NCI-H2029 treated with DMSO at 0.1 percent for 48 hours (cell line): ENCODE measurements at regions not wholly inside any gene's neighbourhood (a gene's known extent, or its start where the extent isn't known, plus 50 kb on each side); places are given as distances from the start of the nearest gene placed in this dataset.
A peak's percentile ranks its signal among the peaks of the same experiment; 100 is the strongest.
"Not testable (repeated sequence)": the region's sequence is repeated elsewhere in the genome, so short reads cannot be mapped to it uniquely, and the experiment has no call there.

Experiments used
- DNase-seq: peaks from one replicate; lab custom pipeline; 2025; lab: John Stamatoyannopoulos, UW

- DNase-seq = no peak
Observed at GRCh38 chr3:5035113-5035512, 55.9 kb downstream of the BHLHE40 start.

DNA sequence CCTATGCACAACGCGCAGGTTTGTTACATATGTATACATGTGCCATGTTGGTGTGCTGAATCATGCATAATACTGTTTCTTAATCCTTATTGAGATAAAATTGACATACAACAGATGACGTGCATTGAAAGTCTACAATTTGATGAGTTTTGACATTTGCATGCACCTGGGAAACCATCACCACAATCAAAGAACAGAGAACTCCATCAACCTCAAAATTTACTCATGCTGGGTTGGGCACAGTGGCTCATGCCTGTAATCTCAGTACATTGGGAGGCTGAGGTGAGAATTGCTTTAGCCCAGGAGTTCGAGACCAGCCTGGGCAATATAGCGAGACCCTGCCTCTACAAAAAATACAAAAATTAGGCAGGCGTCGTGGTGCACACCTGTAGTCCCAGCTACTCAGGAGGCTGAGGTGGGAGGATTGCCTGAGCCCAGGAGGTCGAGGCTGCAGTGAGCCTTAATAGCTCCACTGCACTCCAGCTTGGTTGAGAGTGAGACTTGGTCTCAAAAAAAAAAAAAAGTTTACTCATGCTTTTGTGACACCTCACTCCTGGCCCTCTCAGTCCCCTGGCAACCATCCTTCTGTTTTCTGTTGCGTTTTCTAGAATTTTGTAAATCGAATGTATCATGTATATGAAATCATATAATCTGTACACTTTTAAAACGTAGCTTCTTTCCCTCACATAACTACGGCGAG is 56.6 kb downstream of the BHLHE40 start:
- DNase-seq = no peak

- no peak for DNase-seq
Observed at GRCh38 chr3:5036392-5036766, 57.1 kb downstream of the BHLHE40 start.

GRCh38 chr3:5036858-5037257 is 57.6 kb downstream of the BHLHE40 start:
- DNase-seq = no peak

DNA sequence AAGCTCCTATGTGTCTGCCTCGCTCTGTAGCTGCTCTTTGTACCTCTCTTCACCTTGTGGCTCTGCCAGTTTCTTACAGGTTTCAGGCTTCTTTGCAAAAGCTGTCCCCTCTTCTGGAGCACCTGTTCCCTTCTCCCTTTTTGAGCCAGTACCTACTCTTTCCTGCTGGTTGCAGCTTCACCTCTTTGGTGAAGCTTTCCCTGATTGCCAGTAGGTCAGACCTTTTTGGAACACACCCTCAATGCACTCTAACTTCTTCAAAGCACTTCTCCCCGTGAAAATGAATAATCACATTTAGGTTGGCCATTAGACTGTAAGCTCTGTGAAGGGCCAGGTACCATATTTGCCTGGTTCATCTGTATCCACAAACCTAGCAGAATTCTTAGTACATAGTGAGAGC is 60.3 kb downstream of the BHLHE40 start:
- no peak for DNase-seq

DNA sequence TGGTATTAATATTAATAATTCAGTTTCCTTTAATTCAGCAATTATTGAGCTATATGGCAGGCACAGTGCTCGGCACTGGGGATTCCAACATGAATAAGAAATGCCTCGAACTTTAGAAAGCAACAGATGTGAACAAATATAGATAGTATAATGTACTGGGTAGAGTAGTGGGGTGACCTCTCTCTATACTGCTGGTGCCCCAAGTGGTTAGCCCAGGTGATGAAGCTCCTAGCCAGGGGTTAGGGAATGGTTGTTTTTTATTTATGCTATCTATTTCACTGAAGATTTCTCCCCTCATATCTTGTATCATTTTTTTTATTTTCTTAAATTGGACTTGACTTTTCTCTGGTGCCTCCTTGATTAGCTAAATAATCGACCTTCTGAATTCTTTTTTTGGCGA is 62.1 kb downstream of the BHLHE40 start:
- DNase-seq = no peak

DNA sequence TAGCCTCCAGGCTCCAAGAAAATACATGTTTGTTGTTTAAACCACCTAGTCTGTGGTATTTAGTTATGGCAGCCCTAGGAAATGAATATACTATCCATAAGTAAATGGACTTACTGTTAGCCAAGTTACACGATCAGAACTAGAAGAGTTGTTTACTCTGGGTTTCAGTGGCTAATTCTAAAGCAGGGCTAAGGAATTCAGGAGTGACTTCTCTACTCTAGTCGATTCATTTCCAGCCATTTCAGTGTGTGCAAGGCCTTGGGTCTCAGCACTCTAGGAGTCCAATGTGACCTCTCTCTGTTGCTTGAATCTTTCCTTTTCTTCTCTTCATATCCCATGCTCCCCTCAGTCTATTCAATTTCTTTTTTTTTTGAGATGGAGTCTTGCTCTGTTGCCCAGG is 66.7 kb downstream of the BHLHE40 start:
- no peak for DNase-seq

- DNase-seq = peak; percentile 92
Observed at GRCh38 chr3:5047764-5048419, 68.7 kb downstream of the BHLHE40 start.

DNA sequence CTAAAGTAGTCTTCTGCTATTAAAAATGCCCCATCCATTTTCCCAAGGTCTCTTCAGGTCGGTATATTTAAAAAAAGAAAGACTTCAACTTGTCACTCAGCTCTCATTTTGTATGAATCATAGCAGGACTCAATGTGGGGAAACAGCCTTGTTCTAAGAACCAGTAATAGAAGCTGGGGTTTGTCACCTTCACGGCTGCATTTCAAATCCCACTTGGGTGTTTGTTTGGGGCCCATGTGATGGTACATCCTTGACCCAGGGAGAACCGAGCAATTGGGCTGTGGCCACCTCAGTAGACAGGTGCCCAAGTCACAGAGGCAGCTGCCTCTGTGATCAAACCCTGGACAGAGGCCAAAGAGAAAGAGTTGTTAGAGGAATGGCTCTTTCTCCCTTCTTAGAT is 70.3 kb upstream of the ARL8B start:
- no peak for DNase-seq

DNA sequence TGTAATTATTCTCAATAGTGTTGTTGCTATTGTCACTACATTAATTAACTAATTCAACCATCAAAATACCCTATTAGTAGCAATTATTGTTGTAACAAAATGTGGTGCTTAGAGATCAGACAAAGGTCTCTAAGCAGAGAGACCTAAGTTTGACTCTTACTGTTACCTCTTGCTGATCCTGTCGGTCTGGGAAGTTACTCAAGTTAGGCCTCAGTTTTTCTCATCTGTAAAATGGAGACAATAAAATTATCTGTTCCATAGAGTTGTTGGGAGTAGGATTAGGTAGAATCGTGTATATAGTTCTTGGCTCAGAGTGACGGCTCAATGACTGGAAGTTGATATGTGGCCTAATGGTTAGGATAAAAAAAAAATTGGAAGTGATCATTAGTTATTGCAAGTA is 69.8 kb upstream of the ARL8B start:
- no peak for DNase-seq

DNA sequence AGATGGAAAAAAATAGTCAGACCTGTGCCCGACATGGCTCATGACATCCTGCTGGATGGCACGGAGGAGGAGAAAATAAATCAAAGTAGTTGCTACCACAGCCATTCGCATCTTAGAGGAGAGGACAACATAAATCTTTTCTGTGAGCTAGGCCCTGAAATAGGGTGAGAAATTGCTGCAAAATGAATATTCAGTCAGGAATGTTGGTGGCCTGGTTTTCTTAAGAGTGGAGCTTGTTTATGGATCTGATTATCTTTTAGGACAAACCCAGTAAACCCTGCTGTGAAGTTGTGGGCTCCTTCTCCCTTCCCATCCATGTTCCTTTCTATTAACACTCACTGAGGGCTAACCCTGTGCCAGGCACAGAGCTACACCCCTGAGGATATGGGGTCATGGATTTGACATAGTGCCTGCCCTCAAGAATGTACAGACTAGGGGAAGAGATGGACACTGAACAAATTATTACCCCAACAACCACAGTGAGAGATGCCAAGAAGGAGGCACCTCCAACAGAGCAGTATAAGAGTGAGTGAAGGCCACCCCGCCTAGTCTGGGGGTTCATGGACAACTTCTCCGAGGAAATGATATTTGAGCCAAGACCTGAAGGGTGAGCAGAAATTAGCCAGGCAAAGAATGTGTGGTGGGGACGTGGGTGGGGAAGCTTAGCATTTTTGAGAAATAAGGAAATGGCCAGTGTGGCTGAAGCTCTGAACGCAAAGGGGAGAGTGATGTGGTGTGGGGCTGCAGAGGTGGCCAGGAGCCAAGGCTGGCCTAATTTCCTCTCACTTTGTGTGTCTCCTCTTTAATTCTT is 68.9 kb upstream of the ARL8B start:
- no peak for DNase-seq

GRCh38 chr3:5054098-5054497 is 68.0 kb upstream of the ARL8B start:
- no peak for DNase-seq

DNA sequence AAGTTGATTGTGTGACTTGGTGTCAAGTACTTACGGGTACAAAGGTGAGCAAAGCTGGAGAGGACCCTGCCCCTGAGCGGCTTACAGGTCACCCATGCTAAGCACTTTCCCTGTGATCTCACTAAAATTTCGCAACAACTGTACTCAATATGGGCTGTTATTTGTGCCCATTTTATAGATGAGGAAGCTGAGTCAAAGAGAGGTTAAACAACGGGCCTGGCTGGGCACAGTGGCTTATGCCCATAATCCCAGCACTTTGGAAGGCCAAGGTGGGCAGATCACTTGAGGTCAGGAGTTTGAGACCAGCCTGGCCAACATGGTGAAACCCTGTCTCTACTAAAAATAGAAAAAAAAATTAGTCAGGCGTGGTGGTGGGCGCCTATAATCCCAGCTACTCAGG is 67.5 kb upstream of the ARL8B start:
- DNase-seq = not testable (repeated sequence)

GRCh38 chr3:5055357-5056110 is 66.6 kb upstream of the ARL8B start:
- no peak for DNase-seq

- no peak for DNase-seq
Observed at GRCh38 chr3:5056111-5056391, 66.0 kb upstream of the ARL8B start.

GRCh38 chr3:5057272-5057671 is 64.8 kb upstream of the ARL8B start:
- DNase-seq = no peak

- DNase-seq = no peak
Observed at GRCh38 chr3:5057857-5058324, 64.2 kb upstream of the ARL8B start.

DNA sequence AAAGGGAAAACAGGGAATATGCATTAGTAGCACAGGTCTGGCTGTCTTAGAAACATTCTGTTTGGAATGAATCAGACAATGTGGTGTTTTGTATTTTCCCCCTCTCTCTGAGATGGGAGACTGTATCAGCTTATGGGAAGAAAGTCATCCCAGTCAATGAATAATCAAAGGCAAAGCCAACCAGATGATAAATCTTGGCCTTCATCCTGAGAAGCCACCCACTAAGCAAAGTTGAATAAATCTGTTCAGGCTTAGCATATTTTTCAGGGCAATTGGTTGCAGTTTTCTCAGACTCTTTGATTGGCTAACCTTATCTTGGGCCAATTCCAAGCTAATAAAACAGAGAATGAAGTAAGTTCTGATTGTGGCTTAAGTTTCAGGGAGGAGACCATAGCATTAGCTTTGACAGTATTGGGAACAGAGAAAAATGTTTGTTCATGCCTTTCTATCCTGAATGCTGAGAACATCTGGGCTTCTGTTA is 63.6 kb upstream of the ARL8B start:
- DNase-seq = no peak

DNA sequence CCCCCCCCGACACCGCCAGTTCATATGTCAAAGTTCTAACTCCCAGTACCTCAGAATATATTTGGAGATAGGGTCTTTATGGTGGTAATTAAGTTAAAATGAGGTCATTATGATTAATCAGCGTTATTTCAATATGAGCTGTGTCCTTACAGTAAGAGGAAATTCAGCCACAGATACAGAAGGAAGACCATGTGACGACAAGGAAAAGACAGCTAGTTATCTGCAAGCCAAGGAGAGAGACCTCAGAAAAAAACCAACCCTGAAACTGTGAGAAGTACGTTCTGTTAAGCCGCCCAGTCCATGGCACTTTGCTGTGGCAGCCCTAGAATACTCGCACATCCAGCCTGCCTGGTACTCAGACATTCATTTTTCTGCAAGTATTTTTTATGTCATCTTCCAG is 62.3 kb upstream of the ARL8B start:
- DNase-seq = no peak

- no peak for DNase-seq
Observed at GRCh38 chr3:5061218-5061569, 60.9 kb upstream of the ARL8B start.

DNA sequence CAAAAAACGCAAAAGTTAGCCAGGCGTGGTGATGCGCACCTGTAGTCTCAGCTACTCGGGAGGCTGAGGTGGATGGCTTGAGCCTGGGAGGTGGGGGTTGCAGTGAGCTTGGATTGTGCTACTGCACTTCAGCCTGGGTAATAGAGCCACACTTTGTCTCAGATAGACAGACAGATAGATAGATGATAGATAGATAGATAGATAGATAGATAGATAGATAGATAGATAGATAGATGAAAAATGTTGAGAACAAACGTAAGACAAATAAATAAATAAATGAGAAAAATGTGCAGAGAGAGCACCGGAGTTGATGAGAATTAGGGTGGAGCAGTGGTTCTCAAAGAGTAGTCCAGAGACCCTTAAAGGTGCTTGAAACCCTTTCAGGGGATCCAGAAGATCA is 58.4 kb upstream of the ARL8B start:
- DNase-seq = no peak

DNA sequence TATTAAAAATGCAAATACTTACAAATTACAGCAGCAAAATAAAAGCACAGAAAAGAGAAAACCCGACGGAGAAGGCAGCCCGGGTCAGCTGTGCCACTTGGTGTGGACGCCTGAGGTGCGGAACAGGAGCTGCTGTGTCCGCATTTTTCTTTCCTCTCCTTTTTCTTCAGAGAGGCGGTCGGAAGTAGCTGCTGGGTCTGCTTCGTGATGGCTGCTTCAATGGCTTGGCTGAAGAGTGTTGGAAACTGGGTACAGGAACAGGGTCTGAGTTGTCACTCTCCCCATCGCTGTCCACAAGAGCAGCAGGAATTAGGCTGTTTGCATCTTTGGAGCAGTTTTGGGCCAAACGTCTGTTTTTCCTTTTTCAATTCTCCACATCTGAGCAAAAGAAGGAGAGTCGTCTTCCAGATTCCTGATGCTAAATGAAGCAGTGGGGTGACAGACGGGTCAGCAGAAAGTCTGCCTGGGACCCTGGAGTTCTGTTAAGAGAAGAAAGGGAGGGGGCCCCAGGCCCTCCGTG is 53.5 kb upstream of the ARL8B start:
- no peak for DNase-seq
